ENCODE measurements at regions not wholly inside any gene's neighbourhood (a gene's known extent, or its start where the extent isn't known, plus 50 kb on each side); places are given as distances from the start of the nearest gene placed in this dataset.

DNA sequence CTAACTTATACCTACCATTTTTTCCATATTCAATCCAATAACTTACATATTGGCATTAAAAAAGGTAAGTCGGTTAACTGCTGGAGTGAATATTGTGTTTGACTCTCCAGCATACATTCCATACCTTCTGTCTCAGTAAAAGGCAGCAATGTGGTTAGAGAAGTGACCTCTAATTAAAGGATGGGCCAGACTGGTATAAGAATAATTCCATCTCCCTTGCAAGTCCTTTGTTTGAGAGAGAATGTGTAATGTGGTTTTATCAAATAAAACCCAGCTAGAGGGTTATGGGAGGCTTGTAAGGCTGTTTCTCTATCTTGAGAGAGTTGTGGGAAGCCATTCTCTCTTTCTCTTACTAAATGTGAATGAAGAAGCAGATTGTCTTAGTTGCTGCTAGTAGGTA lies 289.3 kb upstream of the TCF4 start:
- H3K4me3 ChIP-seq (ENCODE audit: low read length) = no peak overlapping the region
- no peak for DNase-seq (ENCODE audit: low read depth)
- TF ChIP-seq, protein P1, sequence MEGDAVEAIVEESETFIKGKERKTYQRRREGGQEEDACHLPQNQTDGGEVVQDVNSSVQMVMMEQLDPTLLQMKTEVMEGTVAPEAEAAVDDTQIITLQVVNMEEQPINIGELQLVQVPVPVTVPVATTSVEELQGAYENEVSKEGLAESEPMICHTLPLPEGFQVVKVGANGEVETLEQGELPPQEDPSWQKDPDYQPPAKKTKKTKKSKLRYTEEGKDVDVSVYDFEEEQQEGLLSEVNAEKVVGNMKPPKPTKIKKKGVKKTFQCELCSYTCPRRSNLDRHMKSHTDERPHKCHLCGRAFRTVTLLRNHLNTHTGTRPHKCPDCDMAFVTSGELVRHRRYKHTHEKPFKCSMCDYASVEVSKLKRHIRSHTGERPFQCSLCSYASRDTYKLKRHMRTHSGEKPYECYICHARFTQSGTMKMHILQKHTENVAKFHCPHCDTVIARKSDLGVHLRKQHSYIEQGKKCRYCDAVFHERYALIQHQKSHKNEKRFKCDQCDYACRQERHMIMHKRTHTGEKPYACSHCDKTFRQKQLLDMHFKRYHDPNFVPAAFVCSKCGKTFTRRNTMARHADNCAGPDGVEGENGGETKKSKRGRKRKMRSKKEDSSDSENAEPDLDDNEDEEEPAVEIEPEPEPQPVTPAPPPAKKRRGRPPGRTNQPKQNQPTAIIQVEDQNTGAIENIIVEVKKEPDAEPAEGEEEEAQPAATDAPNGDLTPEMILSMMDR (conservative IDR thresholded peaks at IDR 0.05; ENCODE audit: low read length) = no peak

DNA sequence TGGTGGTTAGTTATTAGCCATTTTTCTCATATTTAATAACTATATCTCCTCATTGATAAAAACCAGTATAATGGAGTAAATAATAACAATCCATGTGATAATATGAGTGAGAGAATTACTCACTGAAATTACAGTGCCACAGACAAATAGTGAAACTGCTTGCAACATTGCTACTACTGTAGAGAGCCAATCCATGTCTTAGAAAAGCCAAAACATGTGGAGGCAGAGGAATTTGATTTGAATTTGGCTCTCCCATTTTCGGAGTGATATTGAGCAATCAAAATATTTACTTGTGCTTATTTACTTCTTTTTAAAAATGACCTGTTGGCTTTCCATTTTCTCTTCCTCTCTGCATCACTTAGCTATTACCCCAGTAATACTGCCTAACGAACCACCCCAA lies 288.3 kb upstream of the TCF4 start:
- peak; percentile 52 for DNase-seq (ENCODE audit: low read depth)
- TF ChIP-seq, protein P1 (conservative IDR thresholded peaks at IDR 0.05; ENCODE audit: low read length) = no peak
- H3K4me3 ChIP-seq (ENCODE audit: low read length) = no peak overlapping the region

DNA sequence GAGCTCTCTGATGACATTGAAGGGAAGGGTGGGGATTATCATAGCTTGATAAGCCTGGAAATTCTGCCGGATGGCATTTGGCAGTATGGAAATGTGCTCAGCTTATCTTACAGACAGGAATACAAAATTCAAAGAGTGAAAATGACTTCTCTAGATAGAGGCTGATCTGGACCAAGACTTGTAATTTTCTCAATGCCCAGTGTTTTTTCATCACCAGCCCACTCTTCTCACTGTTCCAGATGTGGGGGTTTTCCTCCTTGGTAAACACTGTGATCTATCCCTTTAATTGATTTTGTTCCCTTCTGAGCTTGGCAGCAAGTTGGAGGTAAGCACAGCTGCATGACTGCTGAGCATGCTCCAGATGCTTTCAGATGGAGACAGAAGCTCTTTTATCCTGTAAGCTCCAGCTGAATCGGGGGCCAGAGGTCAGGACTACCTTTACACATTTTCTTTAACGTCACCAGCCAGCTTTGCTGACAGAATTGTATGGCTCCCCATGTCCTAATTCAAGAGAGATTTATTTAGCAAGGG lies 287.4 kb upstream of the TCF4 start:
- no peak overlapping the region for H3K4me3 ChIP-seq (ENCODE audit: low read length)
- no peak for DNase-seq (ENCODE audit: low read depth)
- TF ChIP-seq, protein P1 (conservative IDR thresholded peaks at IDR 0.05; ENCODE audit: low read length) = no peak

DNA sequence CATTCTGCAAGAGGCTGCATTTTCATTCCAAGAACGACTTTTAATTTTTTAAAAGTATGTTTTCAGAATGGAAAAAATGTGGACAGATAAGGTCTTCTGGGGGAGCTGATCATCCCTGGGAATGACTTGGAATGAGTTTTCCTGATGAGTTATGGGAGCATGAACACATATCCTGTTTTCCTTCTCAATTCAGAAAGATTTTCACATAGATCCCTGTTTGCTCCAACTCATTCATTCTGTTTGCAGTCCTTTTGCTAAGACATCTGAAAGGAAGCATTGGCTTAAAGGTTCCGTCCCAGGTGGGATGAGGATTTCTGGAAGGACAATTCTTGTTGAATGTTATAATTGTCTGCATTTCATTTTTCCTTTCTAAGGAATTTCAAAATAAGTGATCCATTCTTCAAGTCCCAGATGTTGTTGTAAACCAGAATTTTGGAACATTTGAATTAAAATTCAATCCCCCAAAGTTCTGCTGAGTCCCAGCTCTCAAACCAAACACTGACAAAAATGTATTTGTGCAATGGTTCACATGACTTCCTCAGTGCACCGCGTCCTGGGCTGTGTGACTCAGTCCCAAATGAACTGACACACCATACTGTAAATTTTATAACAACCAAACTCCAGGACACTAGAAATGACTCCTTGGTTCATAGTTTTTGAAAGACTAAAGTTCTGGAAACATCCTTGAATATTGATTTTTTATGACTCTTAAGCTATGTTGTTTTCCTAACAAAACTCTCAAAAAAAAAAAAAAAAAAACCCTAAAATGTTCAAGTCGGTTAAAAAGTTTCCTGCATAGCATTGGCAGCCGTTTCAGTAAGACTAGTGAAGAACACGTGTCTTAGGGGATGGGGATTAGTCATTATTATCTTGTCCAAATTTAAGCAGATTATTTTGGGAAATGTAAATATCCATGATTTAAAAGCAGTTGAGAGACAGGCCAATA lies 281.8 kb upstream of the TCF4 start:
- TF ChIP-seq, protein P1 (conservative IDR thresholded peaks at IDR 0.05; ENCODE audit: low read length) = no peak

DNA sequence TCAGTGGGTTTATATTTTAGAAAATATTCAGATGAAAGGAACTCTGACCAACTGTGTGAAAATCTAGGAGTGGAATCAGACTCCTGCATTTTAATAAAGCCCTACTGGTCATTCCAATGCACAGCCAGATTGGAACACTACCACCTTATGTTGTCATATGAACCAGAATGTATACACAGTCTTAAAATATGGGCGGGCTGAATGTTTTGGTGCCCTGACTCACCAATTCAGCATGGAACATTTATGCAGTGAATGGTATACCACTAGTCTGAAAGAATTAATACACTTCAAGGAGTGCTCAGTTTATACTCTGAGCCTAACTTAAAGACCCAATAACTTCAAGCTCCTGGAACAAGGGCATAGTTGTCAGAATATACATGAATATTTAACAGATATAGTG lies 280.9 kb upstream of the TCF4 start:
- no peak for DNase-seq (ENCODE audit: low read depth)
- TF ChIP-seq, protein P1 (conservative IDR thresholded peaks at IDR 0.05; ENCODE audit: low read length) = 0 out of 2 replicates have a peak, but pooled peaks have one; percentile 4
- no peak overlapping the region for H3K4me3 ChIP-seq (ENCODE audit: low read length)

More for the DNA sequence above, 281.8 kb upstream of the TCF4 start:
- DNase-seq (ENCODE audit: low read depth) = peak; percentile 78
- H3K4me3 ChIP-seq (ENCODE audit: low read length) = no peak overlapping the region

DNA sequence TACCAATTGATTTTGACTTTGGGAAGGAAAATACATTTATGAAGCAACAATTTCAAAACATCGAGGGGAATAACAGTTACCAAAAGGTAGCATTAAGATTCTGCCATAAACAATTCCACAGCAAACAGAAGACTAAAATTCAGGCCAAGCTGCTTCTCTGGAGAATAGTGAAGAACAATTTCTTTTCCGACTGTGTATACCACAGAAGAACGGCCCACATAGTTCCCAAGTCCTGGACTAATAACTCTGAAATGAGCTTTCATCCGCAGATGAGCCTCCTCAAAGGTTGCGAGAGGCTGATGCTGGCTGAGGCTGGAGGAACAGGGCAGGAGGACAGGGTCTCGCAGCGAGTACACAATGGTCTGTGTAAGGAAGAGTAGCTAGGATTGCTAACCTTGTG lies 278.9 kb upstream of the TCF4 start:
- peak; percentile 42 for DNase-seq (ENCODE audit: low read depth)
- TF ChIP-seq, protein P1 (conservative IDR thresholded peaks at IDR 0.05; ENCODE audit: low read length) = no peak

DNA sequence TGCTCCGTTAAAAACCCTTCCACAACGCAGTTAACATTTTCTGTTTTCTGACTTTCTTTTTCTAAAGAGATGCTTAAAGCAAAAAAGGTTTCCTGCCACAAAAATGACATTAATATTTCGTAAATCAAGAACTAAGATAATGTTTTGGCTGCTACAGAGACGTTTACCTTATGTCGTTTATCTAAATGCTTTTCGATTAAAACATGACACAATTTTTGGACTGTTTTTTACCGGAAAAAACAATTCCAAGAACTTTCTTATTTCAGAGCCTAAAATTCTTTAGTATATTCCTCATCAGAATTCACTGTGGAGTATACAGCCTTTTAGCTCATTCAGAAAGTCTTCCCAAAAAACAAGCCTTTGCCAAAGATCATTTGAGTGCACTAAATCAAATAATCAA lies 278.0 kb upstream of the TCF4 start:
- no peak for DNase-seq (ENCODE audit: low read depth)
- H3K4me3 ChIP-seq (ENCODE audit: low read length) = peak overlapping the region; percentile 37
- TF ChIP-seq, protein P1 (conservative IDR thresholded peaks at IDR 0.05; ENCODE audit: low read length) = no peak

More for the DNA sequence above, 278.9 kb upstream of the TCF4 start:
- H3K4me3 ChIP-seq (ENCODE audit: low read length) = no peak overlapping the region
